H1 (cell line): ENCODE measurements at regions not wholly inside any gene's neighbourhood (a gene's known extent, or its start where the extent isn't known, plus 50 kb on each side); places are given as distances from the start of the nearest gene placed in this dataset.

Experiments
- SUZ12 ChIP-seq: fragments of 200-600 bp; sonication (generic); IDR thresholded peaks from 2 replicates; pipeline ENCODE4 v1.6.1; 2012; ENCODE audit warnings: mild to moderate bottlenecking, inconsistent platforms, low read length, moderate library complexity, mixed read lengths
- TF ChIP-seq, protein P1 (sequence below): IDR thresholded peaks from 2 replicates; pipeline ENCODE4 v1.6.1; 2012; ENCODE audit warnings: low read length, inconsistent platforms

GRCh38 chr1:98157524-98158313, 236.9 kb upstream of the DPYD start (continued):
- TF ChIP-seq, protein P1, sequence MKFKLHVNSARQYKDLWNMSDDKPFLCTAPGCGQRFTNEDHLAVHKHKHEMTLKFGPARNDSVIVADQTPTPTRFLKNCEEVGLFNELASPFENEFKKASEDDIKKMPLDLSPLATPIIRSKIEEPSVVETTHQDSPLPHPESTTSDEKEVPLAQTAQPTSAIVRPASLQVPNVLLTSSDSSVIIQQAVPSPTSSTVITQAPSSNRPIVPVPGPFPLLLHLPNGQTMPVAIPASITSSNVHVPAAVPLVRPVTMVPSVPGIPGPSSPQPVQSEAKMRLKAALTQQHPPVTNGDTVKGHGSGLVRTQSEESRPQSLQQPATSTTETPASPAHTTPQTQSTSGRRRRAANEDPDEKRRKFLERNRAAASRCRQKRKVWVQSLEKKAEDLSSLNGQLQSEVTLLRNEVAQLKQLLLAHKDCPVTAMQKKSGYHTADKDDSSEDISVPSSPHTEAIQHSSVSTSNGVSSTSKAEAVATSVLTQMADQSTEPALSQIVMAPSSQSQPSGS, result no peak
- no peak for TF ChIP-seq SUZ12
